8988T (cell line): ENCODE measurements at regions not wholly inside any gene's neighbourhood (a gene's known extent, or its start where the extent isn't known, plus 50 kb on each side); places are given as distances from the start of the nearest gene placed in this dataset.
"Not testable (repeated sequence)": the region's sequence is repeated elsewhere in the genome, so short reads cannot be mapped to it uniquely, and the experiment has no call there.

Experiments used
- DNase-seq: peaks from one replicate; pipeline ENCODE4 v3.0.0; 2011

DNA sequence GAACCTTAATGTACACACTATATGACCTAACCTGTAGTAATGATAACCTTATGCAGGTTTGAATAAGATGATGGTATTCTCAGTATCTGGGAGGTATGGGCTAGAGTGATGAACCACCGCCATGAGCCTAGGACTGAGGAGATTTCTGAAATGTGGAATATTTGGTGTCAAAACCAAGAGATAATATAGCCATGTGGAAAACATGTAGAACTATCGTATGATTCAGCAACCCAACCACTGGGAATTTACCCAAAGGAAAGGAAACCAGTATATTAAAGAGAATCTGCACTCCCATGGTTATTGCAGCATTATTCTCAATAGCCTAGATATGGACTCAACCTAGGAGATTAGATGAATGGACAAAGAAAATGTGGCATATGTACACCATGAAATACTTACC lies 271.7 kb upstream of the BTG1 start:
- DNase-seq: no peak

DNA sequence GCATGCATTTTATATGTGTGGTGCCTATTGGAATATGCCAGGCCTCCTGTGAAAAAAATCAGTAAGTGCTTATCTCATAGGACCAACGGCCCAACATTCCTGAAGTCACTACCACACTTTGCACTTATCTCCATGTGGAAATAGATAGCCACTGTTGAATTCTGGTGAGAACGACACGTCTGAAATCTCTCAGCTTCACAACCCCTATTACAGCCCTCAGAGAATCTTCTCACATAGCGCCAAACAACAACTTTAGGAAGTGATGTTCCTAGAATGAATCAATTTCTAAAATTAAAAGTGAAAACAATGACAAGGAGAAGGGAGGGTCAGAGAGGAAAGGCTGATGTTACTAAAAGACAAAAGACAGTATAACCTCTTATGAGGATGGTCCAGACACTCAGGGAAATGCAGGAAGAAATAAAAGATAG lies 270.8 kb upstream of the BTG1 start:
- DNase-seq: no peak

DNA sequence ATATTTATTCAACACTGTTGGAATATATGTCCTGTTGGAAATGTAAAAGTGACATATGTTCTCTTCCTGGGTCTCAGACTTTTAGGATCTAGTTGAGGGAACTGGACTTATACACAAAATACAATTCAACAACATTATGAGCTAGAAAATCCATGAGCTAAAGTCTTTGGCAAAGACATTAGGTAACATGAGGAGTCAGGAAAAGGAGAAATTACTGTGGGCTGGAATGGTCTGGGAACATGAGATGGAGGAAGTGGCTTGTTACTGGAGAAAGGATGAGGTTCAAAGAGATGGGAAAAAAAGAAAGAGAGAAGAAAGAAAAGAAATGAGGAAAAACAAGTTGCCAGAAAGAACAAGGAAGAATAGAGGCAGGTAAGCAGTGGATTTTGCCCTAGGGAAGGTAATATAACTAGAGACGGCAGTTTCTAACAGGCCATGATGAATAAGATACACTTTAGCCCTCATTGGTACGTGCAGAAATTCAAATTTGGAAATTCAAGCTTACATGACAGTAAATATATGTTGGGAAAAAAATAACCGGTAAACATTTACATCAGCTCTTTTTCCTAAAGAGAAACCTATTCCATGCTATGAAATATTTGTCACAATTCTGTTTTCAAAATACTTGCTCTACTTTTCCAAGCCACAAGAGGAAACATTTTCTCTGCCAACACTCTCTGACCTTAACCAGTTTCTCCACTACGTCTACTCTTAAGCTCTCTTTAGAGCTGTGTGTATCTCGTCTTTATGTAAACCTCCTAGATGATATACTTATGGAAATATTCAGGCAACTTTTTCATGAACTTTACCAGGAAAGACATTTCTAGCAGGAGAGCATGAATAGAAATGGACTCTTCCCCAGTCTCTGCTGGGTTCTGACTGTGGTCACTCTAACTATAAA lies 268.8 kb upstream of the BTG1 start:
- DNase-seq: no peak

DNA sequence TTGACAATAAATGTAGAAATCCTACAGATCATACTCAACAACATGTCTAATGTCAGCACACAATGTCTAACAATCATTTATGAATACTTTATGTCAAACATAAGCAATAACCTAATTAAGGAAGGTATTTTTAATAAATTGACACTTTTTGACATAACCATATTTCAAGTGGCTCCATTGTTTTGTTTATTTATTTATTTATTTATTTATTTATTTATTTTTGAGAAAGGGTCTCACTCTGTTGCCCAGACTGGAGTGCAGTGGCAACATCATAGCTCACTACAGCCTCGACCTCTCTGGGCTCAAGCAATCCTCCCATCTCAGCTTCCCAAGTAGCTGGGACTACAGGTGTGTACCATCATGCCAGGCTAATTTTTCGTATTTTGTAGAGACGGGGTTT lies 267.6 kb upstream of the BTG1 start:
- no peak for DNase-seq

DNA sequence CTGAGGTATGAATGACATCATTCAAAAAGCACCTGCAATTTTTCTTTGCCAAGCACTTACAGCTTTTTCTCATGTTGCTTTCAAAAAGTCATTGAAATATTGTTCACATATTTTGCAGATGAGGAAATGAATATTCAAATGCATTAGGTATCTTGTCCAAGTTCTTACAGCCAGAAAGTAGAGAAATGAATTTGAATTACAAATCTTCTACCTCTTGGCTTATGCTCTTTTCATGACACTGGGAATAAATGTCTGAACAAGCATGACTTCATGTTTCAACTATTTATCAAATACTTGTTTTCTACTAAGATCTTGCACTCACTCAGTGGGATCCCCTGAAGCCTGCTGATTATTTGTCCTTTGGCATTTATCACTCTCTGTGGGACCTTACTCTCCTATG lies 267.2 kb upstream of the BTG1 start:
- DNase-seq: no peak

DNA sequence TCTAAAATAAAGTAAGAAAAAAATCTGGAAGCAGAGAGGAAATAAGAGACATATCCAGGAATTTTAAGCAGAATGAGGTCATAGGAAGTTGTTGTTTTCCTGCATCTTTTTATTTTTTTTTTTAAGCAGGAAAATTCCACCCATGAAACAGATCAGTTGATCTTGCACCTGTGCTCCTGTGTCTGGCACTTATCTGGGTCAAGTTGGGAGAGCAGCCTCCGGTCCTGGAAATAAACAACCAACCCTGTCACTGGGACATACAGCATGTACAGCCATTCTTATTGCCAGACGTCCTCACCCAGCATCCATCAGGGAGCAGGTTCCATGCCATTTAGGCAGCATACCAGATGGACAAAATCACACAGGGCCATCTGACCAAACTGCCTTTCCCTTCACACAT lies 266.0 kb upstream of the BTG1 start:
- no peak for DNase-seq

DNA sequence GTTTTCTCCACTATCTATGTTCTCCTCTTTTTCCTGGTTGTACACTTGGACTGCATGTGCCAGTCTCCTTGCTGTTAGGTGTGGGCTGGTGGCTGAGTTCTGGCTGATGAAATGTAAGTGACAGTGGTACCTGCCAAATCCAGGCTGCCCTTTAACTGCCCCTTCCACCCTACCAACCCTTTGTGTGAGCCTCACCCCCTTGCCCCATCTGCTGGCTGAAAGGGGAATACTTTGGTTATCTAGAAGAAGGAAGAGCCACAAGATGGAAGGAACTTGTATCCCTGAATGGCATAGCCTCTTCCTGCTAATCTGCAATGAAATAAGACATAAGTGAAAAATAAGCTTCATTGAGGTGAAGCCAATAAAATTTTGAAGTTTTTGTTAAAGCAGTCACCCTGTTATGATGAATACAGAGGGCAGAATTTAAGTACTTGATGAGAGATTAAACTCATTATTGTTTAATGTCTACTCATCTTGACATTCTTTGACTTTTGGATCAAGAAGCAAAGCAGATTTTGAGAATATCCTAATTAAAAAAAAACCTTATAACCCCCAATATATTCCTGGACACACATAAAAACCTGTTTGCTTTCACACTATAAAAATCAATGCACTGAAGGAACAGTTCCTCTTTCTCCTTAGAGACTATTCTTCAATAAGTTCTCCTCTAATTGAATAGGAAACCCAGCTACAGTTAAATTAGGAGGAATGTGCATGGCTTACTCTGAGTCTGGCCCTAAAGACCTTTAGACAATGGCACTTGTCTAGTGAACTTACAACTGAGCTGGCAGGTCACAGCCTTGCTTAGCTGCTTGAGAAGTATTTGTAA lies 262.6 kb upstream of the BTG1 start:
- DNase-seq: peak; percentile 9

DNA sequence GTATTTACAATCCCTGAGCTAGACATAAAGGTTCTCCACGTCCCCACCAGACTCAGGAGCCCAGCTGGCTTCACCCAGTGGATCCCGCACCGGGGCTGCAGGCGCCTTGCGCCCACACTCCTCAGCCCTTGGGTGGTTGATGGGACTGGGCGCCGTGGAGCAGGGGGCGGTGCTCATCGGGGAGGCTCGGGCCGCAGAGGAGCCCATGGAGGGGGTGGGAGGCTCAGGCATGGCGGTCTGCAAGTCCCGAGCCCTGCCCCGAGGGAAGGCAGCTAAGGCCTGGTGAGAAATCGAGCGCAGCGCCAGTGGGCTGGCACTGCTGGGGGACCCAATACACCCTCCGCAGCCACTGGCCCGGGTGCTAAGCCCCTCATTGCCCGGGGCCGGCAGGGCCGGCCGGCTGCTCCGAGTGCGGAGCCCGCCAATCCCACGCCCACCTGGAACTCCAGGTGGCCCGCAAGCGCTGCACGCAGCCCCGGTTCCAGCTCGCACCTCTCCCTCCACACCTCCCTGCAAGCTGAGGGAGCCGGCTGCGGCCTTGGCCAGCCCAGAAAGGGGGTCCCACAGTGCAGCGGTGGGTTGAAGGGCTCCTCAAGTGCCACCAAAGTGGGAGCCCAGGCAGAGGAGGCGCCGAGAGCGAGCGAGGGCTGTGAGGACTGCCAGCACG lies 260.9 kb upstream of the BTG1 start:
- not testable (repeated sequence) for DNase-seq

DNA sequence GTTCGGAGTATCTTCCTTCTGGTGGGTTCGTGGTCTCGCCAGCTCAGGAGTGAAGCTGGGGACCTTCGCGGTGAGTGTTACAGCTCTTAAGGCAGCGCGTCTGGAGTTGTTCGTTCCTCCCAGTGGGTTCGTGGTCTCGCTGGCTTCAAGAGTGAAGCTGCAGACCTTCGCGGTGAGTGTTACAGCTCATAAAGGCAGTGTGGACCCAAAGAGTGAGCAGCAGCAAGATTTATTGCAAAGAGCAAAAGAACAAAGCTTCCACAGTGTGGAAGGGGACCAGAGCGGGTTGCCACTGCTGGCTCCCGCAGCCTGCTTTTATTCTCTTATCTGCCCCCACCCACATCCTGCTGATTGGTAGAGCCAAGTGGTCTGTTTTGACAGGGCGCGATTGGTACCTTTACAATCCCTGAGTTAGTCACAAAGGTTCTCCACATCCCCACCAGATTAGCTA lies 260.2 kb upstream of the BTG1 start:
- DNase-seq: not testable (repeated sequence)

DNA sequence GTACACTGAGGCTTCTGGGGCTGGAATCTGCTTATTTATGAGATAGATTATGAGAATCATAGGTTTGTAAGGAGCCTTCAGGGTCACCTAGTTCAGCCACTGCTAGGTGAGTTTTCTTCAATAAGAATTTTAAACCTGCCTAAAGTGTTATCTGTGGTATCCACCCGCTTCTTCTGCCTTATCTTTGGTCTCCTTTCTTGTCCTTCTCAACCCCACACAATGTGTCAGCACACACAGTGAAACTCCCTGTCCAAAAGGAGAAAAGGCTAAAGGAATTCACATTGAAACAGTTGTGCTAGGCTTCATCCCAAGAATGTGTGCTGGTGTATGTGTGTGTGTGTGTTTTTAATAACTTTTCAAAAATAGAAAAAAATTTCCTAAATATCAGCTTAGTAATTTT lies 259.3 kb upstream of the BTG1 start:
- DNase-seq: no peak

DNA sequence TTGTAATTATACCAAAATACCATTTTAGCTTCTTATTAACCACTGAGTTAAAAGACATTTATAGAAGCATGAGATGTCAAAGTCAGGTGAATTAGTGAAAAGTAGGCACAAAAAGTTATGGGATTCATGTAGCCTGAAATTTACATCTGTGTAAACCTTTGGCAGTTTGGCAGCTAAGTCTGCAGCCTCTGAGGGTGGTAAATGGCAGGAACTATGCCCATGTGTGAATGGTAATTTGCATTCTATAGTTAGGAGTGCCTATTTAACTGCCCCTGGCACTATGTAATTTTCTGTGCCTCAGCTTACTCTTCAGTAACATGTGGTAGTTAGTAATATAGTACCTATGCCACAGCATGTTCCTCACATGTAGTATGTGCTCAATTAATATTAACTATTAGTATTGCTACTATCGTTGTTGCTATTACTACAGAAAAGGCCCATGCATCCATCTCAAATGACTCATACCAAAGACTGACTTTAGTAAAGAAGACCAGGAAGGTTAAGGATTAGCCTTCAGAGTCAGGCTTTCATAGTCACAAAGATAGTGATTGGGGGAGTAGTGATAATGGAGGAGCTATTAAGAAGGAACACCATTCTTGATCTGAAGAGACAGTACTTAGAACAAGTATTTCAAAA lies 258.7 kb upstream of the BTG1 start:
- no peak for DNase-seq

DNA sequence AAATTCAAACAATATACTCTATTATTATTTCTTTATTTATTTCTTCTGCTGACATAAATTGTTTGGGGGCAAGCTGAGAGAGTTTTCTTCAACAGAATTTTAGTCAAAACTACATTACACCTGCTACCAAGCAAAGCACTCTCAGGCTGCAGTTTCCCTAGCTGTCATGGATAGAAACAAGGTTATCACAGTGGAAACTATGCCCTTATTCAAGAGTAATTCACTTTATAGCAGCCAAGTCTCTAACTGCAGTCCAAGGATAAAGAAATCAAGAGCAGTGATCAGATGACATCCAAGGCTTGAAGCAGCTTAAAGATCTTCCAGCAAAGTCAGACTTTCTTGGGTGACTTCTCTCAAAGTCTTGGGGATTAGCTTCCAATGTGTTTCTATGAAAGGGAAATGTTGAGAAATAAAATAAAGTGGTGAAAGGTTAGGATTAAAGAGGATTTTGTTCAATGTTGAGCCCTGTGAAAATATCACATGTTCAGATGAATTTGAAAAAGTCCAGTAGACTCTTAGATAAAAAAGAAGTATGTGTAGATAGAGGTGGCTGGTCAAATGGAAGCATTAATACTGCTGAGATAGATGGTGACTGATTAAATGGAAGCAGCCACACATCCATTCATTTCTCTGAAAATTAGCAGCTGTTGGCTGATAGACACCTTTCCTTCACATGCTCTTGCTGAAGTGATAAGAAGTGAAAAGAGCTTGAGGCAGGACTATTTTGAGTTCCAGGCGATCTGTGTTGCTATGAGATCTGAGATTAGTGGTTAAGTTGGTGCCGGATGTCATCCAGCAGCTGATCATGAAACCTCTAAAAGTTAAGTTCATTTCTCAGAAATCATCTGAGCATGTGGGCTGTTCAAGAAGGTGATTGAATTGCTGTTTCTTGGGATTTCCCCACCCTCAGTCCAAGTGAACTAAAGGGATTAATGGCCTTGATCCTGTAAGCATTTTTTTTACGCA lies 257.8 kb upstream of the BTG1 start:
- no peak for DNase-seq

DNA sequence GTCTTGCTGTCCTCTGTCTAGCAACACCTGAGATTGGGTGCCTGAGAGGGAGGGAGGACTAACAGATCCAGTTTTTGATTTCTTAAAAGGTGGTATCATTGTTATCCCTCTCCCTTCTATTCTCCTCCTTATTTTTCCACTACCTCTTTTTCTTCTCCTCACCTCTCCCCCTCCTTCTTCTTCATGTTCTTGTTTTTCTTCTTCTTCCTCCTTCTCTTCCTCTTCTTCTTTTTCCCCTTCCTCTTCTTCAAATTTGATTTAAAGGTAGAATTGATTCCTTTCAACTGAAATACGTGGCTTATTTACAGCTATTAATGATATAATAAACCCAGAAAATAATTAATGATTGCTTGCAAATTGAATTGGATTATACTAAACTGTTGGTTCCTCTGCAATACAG lies 256.8 kb upstream of the BTG1 start:
- DNase-seq: no peak

DNA sequence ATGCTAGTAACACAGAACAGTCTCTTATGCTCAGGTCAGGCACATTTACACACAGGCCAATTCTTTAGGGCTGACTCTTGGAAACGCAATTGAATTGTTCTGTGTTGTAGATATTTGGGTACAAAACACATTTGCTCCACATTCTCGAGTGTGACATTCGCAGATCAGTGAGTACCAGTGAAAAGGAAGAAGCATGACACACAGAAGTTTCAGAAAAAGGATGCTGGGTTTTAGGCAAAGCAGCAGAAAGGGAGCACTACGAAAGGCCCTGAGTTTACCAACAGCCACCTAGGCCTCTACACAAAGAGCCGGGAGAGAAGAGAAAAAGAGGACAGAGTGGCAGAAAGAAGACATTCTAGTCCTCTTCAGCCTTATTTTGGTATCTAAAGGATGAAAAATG lies 254.4 kb upstream of the BTG1 start:
- DNase-seq: no peak

DNA sequence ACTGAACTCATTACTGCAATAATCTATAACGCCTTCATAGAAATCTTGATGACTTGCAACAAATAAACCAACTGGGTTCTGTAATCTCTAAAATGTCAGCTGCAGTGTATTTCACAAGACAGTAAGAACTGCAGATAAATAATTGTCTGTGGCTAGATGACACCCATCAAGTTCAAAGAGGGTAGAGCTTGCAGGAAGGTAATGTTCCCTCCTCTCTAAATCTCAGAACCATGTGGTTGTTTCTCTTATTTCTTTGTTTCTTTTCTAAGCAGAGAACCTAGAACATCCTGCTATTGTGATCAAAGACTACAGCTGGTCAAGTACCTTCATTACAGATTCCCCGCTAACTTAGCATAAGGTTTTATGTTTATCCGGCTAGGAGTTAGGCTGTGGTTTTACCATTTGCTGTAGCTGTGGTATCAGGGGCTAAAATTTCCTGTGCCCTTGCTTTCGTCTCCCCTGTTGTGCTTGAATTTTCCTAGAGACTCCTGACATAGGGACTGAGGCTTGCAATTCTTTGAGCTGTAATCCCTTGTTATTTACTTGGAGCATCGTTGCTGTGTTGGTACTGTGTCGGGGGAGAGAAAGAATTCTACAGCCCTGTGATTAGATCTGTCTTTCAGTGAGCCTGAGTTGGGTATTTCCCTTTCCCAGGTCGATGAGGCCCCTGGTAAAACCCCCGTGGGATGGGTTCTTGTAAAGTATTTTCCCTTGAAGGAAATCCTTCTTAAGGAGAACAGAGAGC lies 253.1 kb upstream of the BTG1 start:
- DNase-seq: no peak

DNA sequence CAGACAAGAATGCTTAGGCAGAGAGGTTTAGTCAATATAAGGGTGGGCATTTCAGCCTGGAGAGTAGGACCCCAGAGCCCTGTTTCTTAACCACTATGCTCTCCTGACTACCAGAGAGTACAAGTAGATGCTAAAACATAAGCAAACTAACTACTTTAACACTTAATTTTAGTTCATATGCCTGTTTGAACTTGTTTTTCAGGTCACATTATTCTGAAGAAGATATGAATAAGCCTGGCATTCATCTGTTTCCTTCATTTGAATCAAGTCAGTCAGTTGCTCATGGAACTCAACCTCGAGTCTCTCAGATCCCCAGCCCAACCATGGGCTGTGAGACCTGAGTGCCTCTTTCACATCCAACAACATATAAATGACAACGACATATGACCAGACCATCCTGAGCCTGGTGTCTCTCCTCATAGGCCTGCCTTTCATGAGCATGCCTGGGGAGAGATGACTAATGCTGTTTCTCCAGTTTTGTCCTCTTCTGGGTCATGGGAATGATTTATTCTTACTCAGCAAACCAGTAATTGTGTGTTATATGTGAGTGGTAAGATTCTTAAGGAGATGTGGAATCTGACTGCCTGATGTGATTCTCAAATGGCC lies 251.1 kb upstream of the BTG1 start:
- no peak for DNase-seq

DNA sequence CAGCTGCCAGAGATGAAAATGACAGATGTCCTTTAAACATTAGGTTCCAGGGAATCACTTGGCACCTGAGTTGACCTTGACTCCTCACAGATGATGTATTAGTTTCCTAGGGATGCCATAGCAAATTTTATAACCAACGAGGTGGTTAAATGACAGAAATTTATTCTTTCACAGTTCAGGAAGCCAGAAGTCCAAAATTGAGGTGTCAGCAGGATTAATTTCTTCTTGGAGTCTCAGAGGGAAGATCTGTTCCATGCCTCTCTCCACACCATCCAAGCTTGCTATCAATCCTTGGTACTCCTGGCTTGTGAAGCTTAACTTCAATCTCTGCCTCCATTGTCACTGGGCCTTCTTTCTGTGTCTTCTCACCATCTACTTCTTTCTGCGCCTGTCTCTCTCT lies 249.7 kb upstream of the BTG1 start:
- DNase-seq: no peak

DNA sequence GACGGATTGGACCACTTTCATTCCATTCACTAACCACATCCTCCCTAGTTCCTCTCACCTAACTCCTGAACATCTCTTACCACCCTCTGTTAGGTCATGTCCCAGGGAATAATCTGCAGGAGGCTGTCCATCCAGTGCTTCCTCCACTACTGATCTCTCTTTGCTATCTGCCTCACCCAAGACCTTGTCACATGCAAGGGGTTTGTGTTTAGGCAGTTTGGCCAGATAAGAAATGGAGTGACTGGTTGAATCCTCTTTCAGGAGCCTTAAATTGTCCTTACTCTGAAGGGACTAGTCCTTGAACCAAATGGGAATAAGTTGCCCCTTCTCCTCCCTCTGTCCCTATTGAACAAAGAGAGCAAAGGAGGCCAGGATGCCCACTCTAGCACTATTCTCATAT lies 249.2 kb upstream of the BTG1 start:
- DNase-seq: no peak

DNA sequence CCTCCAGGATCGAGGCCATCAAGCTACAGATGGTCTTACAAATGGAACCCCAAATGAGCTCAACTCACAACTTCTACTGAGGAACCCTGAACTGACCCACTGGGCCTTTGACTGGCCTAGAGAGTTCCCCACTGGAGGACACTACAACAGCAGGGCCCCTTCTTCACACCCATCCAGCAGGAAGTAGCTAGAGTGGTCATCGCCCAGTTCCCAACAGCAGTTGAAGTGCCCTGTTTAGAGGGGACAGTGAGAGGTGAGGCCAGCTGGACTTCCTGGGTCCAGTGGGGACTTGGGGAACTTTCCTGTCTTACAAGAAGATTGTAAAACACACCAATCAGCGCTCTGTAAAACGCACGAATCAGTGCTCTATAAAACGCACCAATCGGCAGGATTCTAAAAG lies 247.9 kb upstream of the BTG1 start:
- DNase-seq: no peak

DNA sequence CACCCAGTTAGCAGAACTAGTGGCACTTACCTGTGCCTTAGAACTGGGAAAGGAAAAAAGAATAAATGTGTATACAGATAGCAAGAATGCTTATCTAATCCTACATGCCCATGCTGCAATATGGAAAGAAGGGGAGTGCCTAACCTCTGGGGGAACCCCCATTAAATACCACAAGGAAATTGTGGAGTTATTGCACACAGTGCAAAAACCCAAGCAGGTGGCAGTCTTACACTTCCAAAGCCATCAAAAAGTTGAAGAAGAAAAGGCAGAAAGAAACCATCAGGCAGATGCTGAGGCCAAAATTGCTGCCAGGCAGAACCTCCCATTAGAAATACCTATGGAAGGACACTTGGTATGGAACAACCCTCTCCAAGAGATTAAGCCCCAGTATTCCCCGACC lies 246.1 kb upstream of the BTG1 start:
- DNase-seq: not testable (repeated sequence)

DNA sequence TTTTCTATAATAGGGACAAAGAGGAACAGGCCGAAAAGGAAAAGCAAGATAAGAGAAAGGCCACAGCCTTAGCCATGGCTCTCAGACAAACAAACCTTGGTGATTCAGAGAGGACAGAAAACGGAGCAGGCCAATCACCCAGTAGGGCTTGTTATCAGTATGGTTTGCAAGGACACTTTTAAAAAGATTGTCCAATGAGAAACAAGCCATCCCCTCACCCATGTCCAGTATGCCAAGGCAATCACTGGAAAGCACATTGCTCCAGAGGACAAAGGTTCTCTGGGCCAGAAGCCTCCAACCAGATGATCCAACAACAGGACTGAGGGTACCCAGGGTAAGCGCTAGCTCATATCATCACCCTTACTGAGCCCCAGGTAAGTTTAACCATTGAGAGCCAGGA lies 243.8 kb upstream of the BTG1 start:
- no peak for DNase-seq
